ENCODE measurements at regions not wholly inside any gene's neighbourhood (a gene's known extent, or its start where the extent isn't known, plus 50 kb on each side); places are given as distances from the start of the nearest gene placed in this dataset.

DNA sequence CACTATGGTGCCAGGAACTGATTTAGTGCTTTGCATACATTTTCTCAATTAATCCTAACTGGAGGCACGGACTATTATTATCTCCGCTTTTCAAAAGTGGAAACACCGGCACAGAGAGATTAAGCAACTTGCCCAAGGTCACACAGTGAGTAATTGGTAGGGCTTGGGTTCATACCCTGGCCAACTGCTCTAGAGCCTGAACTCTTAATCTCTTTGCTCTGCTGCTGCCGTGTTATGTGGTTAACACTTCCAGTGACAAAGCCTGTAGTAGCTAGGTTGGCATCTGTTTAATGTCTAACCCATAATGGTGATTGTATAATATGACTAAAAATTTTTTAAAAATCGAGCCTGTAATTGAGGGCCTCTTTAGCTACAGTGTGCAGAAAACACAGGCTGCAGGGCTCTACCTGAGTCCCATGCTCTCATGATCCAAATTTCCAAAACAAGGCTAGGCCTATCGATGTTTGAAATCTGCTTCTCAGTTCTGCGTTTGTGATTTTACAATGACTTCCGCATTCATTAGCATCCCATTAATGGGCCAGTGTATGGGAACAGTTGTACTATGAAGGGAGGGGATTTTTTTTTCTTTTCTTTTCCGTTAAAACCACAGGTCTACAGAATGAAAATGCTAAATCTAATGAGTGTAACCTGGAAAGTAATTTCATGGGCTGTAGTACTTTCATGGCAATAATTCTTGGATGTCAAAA is 219.3 kb upstream of the JADE1 start:
- TF ChIP-seq CTCF (IDR thresholded peaks at IDR 0.05; ENCODE audit: insufficient read depth, low read length) (no peak), GABPA (IDR thresholded peaks at IDR 0.05; ENCODE audit: low read depth) (no peak)
- TF ChIP-seq, protein P1, sequence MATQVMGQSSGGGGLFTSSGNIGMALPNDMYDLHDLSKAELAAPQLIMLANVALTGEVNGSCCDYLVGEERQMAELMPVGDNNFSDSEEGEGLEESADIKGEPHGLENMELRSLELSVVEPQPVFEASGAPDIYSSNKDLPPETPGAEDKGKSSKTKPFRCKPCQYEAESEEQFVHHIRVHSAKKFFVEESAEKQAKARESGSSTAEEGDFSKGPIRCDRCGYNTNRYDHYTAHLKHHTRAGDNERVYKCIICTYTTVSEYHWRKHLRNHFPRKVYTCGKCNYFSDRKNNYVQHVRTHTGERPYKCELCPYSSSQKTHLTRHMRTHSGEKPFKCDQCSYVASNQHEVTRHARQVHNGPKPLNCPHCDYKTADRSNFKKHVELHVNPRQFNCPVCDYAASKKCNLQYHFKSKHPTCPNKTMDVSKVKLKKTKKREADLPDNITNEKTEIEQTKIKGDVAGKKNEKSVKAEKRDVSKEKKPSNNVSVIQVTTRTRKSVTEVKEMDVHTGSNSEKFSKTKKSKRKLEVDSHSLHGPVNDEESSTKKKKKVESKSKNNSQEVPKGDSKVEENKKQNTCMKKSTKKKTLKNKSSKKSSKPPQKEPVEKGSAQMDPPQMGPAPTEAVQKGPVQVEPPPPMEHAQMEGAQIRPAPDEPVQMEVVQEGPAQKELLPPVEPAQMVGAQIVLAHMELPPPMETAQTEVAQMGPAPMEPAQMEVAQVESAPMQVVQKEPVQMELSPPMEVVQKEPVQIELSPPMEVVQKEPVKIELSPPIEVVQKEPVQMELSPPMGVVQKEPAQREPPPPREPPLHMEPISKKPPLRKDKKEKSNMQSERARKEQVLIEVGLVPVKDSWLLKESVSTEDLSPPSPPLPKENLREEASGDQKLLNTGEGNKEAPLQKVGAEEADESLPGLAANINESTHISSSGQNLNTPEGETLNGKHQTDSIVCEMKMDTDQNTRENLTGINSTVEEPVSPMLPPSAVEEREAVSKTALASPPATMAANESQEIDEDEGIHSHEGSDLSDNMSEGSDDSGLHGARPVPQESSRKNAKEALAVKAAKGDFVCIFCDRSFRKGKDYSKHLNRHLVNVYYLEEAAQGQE (IDR thresholded peaks at IDR 0.05; ENCODE audit: insufficient replicate concordance, low read depth): no peak
